Breast epithelium (tissue), 4 donors: ENCODE measurements at regions not wholly inside any gene's neighbourhood (a gene's known extent, or its start where the extent isn't known, plus 50 kb on each side); places are given as distances from the start of the nearest gene placed in this dataset.

ENCODE experiments used
- DNase-seq, 2 donors: peaks; one replicate each; pipeline ENCODE4 v3.0.0-alpha.2; 2019; ENCODE audit warnings: low spot score in 2 of 2
- H3K27ac ChIP-seq, 2 donors: fragments of 200-600 bp; sonication (generic) in 1 of 2; one replicate each; pipeline ENCODE4 v1.5.1; 2016 to 2019; ENCODE audit warnings: mild to moderate bottlenecking in 1 of 2
- H3K27me3 ChIP-seq, 2 donors: fragments of 200-600 bp; sonication (generic) in 1 of 2; one replicate each; pipeline versions ENCODE4 v1.5.1 to v1.6.0; 2017 to 2019; ENCODE audit warnings: control low read depth in 1 of 2, mild to moderate bottlenecking in 1 of 2
- H3K36me3 ChIP-seq: fragments of 200-600 bp; one replicate; pipeline ENCODE4 v1.5.1; 2019
- H3K4me1 ChIP-seq, 2 donors: fragments of 200-600 bp; sonication (generic); one replicate each; pipeline ENCODE4 v1.5.1; 2016 to 2019; ENCODE audit warnings: control low read depth in 1 of 2
- H3K4me3 ChIP-seq, 3 donors: fragments of 200-600 bp; sonication (generic); 1 replicate in 2 of 3; 2 replicates in 1 of 3; pipeline ENCODE4 v1.5.1; 2016 to 2019; ENCODE audit warnings: mild to moderate bottlenecking in 3 of 3, moderate library complexity in 2 of 3
- H3K9me3 ChIP-seq, 2 donors: fragments of 200-600 bp; sonication (generic) in 1 of 2; one replicate each; pipeline ENCODE4 v1.5.1; 2016 to 2019; ENCODE audit warnings: control low read depth in 1 of 2
- POLR2A ChIP-seq: fragments of 450-650 bp; IDR thresholded peaks from one replicate; pipeline ENCODE4 v1.6.1; 2016; ENCODE audit warnings: antibody characterized with exemption, mild to moderate bottlenecking, moderate library complexity
- POLR2AphosphoS5 ChIP-seq, 3 donors: sonication (generic); formaldehyde crosslinking; IDR thresholded peaks; one replicate each; pipeline ENCODE4 v1.6.1; 2017; ENCODE audit warnings: antibody characterized with exemption in 3 of 3
- intact Hi-C: fragments of 100-400 bp; cut with DNase I; formaldehyde crosslinking; loops from one replicate; pipeline ENCODE4 v1.15.1; 2023; ENCODE audit warnings: low total_unique reads
- TF ChIP-seq, protein P1 (sequence below), 3 donors: fragments of 450-650 bp; IDR thresholded peaks; one replicate each; pipeline ENCODE4 v1.5.1; 2016 to 2017; ENCODE audit warnings: antibody characterized with exemption in 3 of 3, mild to moderate bottlenecking in 3 of 3, moderate library complexity in 3 of 3

DNA sequence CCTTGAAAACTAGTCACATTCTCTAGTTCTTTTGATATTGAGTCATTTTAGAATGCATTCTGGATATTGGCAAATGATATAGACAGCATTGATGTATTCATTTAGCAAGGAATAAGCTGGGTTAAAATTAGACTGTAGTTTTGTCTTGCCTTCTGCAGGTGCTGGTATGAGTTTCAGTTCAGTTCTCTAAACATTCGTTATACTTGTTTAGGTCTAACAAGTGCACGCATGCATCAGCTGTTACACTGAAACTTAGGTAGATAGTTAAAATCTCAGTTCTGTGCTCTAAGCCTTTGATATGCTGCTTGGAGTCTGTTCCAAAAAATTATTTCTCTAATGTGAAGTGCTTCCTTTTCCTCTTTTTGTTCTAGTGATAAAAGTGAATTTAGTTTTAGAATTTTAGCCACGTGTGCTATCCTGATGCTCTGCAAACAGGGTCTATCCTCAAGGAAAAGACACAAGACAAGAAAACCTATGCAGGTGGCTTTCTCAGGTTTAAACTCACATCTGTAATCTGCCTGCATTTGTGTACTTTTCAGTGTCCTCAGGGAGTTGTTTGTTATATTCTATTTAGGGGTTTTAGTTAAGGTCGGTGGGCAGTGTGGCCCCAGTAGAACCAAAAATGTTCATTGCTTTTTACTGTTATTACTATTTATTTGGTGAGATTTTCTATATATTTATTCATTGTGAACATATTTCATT is 409.0 kb downstream of the CDC14C start:
- intact Hi-C loops, result no loop called here
- DNase-seq, result no peak

DNA sequence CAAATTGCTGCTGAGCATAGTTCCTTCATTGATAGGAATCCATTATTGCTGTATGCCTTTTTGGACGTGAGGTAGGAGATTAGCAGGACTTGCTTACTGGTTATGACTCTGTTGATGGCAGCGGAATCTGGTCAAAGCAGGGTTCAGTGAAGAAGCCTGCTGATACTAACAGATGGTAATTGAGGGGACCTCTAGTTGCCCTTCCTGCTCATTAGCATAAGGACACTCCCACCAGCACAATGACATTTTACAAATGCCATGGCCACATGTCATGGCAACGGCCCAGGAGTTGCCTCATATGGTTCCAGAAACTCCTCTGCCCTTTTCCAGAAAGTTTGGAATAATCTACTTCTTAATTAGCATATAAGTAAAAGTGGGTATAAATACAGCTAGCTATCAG is 417.5 kb downstream of the CDC14C start:
- Histone ChIP-seq H3K27me3 (no peaks in the 10 kb centered on the region), H3K27ac (no peak overlapping the region), H3K4me1 (no peaks in the 10 kb centered on the region), H3K36me3 (no peaks in the 10 kb centered on the region), H3K4me3 (no peak overlapping the region), H3K9me3 (peaks cover 0 to 8% of the 10 kb centered on the region in 2 donors)
- DNase-seq, result no peak
- TF ChIP-seq, protein P1, sequence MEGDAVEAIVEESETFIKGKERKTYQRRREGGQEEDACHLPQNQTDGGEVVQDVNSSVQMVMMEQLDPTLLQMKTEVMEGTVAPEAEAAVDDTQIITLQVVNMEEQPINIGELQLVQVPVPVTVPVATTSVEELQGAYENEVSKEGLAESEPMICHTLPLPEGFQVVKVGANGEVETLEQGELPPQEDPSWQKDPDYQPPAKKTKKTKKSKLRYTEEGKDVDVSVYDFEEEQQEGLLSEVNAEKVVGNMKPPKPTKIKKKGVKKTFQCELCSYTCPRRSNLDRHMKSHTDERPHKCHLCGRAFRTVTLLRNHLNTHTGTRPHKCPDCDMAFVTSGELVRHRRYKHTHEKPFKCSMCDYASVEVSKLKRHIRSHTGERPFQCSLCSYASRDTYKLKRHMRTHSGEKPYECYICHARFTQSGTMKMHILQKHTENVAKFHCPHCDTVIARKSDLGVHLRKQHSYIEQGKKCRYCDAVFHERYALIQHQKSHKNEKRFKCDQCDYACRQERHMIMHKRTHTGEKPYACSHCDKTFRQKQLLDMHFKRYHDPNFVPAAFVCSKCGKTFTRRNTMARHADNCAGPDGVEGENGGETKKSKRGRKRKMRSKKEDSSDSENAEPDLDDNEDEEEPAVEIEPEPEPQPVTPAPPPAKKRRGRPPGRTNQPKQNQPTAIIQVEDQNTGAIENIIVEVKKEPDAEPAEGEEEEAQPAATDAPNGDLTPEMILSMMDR (IDR thresholded peaks at IDR 0.05), result no peak
- TF ChIP-seq POLR2A, result no peak
- TF ChIP-seq POLR2AphosphoS5 (IDR thresholded peaks at IDR 0.05), result no peak
- intact Hi-C loops, result no loop called here

More for the DNA sequence above, 409.0 kb downstream of the CDC14C start:
- Histone ChIP-seq H3K9me3 (no peaks in the 10 kb centered on the region), H3K4me1 (no peaks in the 10 kb centered on the region), H3K27me3 (no peaks in the 10 kb centered on the region), H3K27ac (no peak overlapping the region), H3K36me3 (no peaks in the 10 kb centered on the region), H3K4me3 (no peak overlapping the region)
- TF ChIP-seq, protein P1 (IDR thresholded peaks at IDR 0.05), result no peak
- TF ChIP-seq POLR2AphosphoS5 (IDR thresholded peaks at IDR 0.05), result no peak

GRCh38 chr7:49344556-49344955 is 420.2 kb downstream of the CDC14C start:
- Histone ChIP-seq H3K9me3 (peaks cover 0 to 8% of the 10 kb centered on the region in 2 donors), H3K4me3 (no peak overlapping the region), H3K27me3 (no peaks in the 10 kb centered on the region), H3K27ac (no peak overlapping the region), H3K4me1 (no peaks in the 10 kb centered on the region), H3K36me3 (no peaks in the 10 kb centered on the region)
- intact Hi-C loops, result no loop called here
- DNase-seq, result no peak
- TF ChIP-seq POLR2A, result no peak
- TF ChIP-seq, protein P1 (IDR thresholded peaks at IDR 0.05), result no peak
- no peak for TF ChIP-seq POLR2AphosphoS5 (IDR thresholded peaks at IDR 0.05)

GRCh38 chr7:49346195-49346899 is 422.0 kb downstream of the CDC14C start:
- no peaks in the 10 kb centered on the region for H3K4me1 ChIP-seq
- H3K9me3 ChIP-seq, result peaks cover 0 to 8% of the 10 kb centered on the region in 2 donors
- no peaks in the 10 kb centered on the region for H3K36me3 ChIP-seq
- no peaks in the 10 kb centered on the region for H3K27me3 ChIP-seq
- DNase-seq, result no peak
- TF ChIP-seq, protein P1 (IDR thresholded peaks at IDR 0.05), result no peak
- no peak for TF ChIP-seq POLR2A
- TF ChIP-seq POLR2AphosphoS5 (IDR thresholded peaks at IDR 0.05), result no peak
- intact Hi-C loops, result no loop called here
- no peak overlapping the region for H3K27ac ChIP-seq
- no peak overlapping the region for H3K4me3 ChIP-seq

- H3K27ac ChIP-seq, result no peak overlapping the region
- no peaks in the 10 kb centered on the region for H3K9me3 ChIP-seq
- no peaks in the 10 kb centered on the region for H3K36me3 ChIP-seq
- intact Hi-C loops, result no loop called here
- H3K4me1 ChIP-seq, result no peaks in the 10 kb centered on the region
- H3K4me3 ChIP-seq, result no peak overlapping the region
- H3K27me3 ChIP-seq, result no peaks in the 10 kb centered on the region
- DNase-seq, result no peak
- TF ChIP-seq POLR2A, result no peak
- no peak for TF ChIP-seq POLR2AphosphoS5 (IDR thresholded peaks at IDR 0.05)
- TF ChIP-seq, protein P1 (IDR thresholded peaks at IDR 0.05), result no peak
These were observed 406.4 kb upstream of the VWC2 start for GRCh38 chr7:49367072-49367471.
